ENCODE measurements at regions not wholly inside any gene's neighbourhood (a gene's known extent, or its start where the extent isn't known, plus 50 kb on each side); places are given as distances from the start of the nearest gene placed in this dataset.

DNA sequence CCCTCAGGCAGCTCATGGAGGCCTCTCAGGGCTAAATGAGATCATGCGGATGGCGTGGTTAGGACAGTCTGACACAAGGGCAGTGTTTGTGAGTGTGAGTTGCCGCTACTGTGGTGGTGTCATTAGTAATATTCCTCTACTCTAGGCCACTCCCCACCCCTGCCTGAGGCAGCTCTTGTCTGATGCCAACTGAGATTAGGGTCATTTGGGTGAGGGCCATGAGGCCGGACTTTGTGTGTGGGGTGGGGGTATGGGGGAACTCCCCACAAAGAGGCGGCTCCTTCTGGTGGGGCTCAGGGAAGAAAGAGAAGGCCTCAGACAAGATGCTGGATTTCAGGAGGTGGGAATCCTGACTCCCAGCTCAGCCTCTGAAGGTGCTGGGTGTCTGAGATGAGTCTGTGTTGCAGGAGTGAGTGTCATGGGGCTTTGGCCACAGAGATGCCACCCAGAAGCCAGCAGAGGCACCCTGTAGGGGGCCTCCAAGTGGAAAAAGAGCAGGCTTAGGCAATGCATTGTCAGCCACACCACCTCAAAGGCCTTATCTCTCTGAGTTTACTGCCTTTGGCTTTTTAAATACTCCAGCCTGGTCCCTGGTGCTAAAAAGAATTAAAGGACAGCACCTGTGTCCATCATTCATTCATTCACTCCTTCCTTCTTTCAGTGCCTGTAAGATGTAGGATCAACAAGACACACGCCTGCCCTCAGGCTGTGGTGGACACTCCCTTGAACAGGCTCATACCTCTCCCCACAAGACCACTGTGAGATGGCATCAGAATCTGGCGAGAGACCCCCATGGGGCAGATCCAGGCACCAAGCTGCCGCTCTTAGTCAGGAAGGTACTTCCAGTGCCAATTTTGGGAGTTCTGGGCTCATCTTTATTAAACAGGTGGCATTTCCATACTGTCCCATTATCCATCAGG, 175.2 kb downstream of the MRPL14 start:
- TF ChIP-seq, protein P1, sequence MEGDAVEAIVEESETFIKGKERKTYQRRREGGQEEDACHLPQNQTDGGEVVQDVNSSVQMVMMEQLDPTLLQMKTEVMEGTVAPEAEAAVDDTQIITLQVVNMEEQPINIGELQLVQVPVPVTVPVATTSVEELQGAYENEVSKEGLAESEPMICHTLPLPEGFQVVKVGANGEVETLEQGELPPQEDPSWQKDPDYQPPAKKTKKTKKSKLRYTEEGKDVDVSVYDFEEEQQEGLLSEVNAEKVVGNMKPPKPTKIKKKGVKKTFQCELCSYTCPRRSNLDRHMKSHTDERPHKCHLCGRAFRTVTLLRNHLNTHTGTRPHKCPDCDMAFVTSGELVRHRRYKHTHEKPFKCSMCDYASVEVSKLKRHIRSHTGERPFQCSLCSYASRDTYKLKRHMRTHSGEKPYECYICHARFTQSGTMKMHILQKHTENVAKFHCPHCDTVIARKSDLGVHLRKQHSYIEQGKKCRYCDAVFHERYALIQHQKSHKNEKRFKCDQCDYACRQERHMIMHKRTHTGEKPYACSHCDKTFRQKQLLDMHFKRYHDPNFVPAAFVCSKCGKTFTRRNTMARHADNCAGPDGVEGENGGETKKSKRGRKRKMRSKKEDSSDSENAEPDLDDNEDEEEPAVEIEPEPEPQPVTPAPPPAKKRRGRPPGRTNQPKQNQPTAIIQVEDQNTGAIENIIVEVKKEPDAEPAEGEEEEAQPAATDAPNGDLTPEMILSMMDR (IDR thresholded peaks at IDR 0.05): no peak
- TF ChIP-seq POLR2A (IDR thresholded peaks at IDR 0.05): no peak
- peaks cover 0 to 12% (median 0%) of the 10 kb centered on the region in 4 donors for H3K27me3 ChIP-seq
- no peaks in the 10 kb centered on the region for H3K36me3 ChIP-seq
- H3K4me1 ChIP-seq: no peaks in the 10 kb centered on the region
- intact Hi-C loops (cut with DNase I): no loop called here
- no peak overlapping the region for H3K4me3 ChIP-seq
- no peak for DNase-seq
- no peaks in the 10 kb centered on the region for H3K9me3 ChIP-seq
- 58 to 89% methylated on average over 2 to 7 of the region's 8 CpGs for WGBS, 2 donors
- H3K27ac ChIP-seq: no peak overlapping the region

DNA sequence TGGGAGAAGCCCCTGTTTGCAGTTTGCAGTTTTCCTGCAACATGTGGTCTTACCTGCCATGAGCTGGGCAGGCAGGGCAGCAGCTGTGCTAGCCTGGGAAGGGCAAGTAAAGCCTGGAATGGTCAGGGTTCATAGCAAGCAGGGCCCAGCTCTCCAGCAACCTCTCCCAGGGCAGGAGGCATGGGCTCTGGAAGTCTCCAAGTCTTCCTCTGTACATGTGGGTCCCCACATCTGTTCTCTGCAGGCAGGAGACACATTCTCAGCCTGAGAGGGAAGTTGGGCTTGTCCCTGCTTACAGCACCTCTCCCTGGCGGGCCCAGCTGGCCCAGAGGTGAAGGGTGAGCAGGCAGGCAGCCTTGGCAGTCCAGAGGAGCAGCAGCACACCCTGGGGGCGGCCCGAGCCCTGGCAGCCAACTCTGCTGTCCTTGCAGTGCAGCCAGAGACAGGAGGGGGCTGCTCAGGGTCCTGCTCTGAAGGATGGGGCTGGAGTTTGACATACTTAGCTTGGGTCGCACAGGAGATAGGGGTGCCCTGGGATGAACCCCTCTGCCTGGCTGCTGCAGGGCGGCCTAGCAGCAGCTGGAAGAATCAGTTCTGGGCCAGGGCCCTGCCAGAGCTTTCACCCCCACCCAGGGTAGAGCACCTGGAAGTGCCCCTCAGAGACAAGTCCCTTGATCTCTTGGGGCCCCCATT, 176.0 kb downstream of the MRPL14 start:
- H3K4me1 ChIP-seq: no peaks in the 10 kb centered on the region
- no peak for DNase-seq
- WGBS, 2 donors: no CpG with 5 or more reads among the region's 5 CpGs
- no peak for TF ChIP-seq POLR2A (IDR thresholded peaks at IDR 0.05)
- TF ChIP-seq, protein P1 (IDR thresholded peaks at IDR 0.05): peak in 3 of 6 experiments; percentile 25 to 66 (median 31)
- no peaks in the 10 kb centered on the region for H3K36me3 ChIP-seq
- no peak overlapping the region for H3K4me3 ChIP-seq
- intact Hi-C loops (cut with DNase I): no loop called here
- H3K9me3 ChIP-seq: peaks cover 0 to 2% (median 0%) of the 10 kb centered on the region in 3 donors
- peaks cover 0 to 12% (median 0%) of the 10 kb centered on the region in 4 donors for H3K27me3 ChIP-seq
- H3K27ac ChIP-seq: no peak overlapping the region

DNA sequence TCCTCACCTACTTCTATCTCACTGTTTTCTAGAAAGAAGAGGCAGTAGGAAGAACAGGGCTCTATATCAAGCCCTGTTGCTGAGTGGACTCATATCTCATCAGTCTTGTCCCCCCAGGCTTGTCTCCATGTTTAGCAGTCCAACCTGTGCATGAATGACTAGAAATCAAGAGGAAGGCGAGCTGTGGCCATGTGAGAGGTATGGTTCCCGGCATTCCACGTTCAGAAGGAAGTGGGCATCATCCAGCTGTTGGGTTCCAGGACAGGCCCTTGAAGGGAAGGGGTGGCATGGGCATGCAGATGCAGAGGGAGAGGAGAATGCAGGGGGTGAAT, 176.6 kb downstream of the MRPL14 start:
- no peaks in the 10 kb centered on the region for H3K4me1 ChIP-seq
- DNase-seq: no peak
- no peaks in the 10 kb centered on the region for H3K36me3 ChIP-seq
- peaks cover 0 to 7% (median 0%) of the 10 kb centered on the region in 3 donors for H3K9me3 ChIP-seq
- WGBS, 2 donors: 63 to 91% methylated on average over 3 of the region's 3 CpGs
- intact Hi-C loops (cut with DNase I): no loop called here
- H3K4me3 ChIP-seq: no peak overlapping the region
- H3K27ac ChIP-seq: no peak overlapping the region
- no peak for TF ChIP-seq POLR2A (IDR thresholded peaks at IDR 0.05)
- TF ChIP-seq, protein P1 (IDR thresholded peaks at IDR 0.05): no peak
- H3K27me3 ChIP-seq: peaks cover 0 to 12% (median 0%) of the 10 kb centered on the region in 4 donors

DNA sequence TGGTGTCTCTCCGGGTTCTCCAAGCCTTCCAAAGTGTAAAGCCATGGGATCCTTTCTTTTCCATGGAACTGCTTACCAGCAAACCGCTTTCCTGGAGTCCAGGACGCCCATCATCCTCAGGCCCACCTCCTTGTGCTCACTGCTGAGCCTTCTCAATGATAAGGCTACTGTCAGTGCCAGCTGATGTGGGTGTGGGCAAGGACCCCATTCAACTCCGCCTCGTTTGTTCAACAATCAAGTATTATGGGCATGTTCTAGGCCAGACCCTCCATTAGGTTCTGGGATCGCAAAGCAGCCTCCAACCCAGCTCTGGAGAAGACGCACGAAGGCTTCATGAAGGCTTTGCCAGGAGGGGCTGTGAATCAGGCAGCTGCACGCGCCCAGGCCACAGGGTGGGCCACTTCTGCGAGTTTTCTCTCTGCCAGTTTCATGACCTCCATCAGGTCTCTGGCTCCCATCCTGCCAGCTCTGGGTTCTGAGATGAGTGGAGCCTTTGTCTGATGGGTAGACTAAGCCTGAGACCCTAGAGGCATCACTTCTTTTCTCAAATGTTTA, 177.1 kb downstream of the MRPL14 start:
- TF ChIP-seq POLR2A (IDR thresholded peaks at IDR 0.05): no peak
- 67 to 74% methylated on average over 6 to 7 of the region's 11 CpGs for WGBS, 2 donors
- Histone ChIP-seq H3K27me3 (peaks cover 0 to 12% (median 0%) of the 10 kb centered on the region in 4 donors), H3K36me3 (no peaks in the 10 kb centered on the region), H3K9me3 (peaks cover 0 to 13% (median 0%) of the 10 kb centered on the region in 3 donors), H3K4me1 (no peaks in the 10 kb centered on the region), H3K4me3 (no peak overlapping the region), H3K27ac (no peak overlapping the region)
- intact Hi-C loops (cut with DNase I): no loop called here
- no peak for DNase-seq

DNA sequence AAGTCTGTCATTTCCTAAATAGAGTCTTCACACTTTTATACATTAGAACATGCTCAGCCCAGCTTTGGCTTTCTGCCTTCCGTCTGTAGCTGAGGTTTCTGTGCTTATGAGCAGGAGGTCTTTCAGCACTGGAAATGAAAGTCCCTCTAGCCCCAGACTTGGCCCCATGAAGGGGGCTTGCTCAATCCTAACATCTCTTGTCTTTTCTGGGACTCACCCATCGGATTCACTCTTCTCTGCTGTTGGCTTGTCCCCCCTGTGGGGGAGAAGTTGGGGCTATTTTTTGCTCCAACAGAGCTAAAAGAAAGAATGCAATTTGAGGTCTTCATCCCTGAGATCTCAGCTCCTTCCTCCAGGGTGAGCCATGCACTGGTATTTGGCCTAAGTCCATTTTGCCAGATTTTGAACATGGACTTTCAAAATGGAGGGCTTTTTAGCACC, 177.7 kb downstream of the MRPL14 start:
- Histone ChIP-seq H3K36me3 (no peaks in the 10 kb centered on the region), H3K27ac (no peak overlapping the region), H3K9me3 (peaks cover 0 to 19% (median 0%) of the 10 kb centered on the region in 3 donors), H3K4me1 (no peaks in the 10 kb centered on the region), H3K4me3 (no peak overlapping the region), H3K27me3 (peaks cover 0 to 10% (median 0%) of the 10 kb centered on the region in 4 donors)
- no peak for DNase-seq
- intact Hi-C loops (cut with DNase I): no loop called here
- 82 to 85% methylated on average over 2 of the region's 2 CpGs for WGBS, 2 donors
- no peak for TF ChIP-seq POLR2A (IDR thresholded peaks at IDR 0.05)
- TF ChIP-seq, protein P1 (IDR thresholded peaks at IDR 0.05): no peak

All from esophagus squamous epithelium (tissue), 5 donors.